GM13976 (cell line): ENCODE measurements at regions not wholly inside any gene's neighbourhood (a gene's known extent, or its start where the extent isn't known, plus 50 kb on each side); places are given as distances from the start of the nearest gene placed in this dataset.

Experiments
- DNase-seq: peaks from one replicate; pipeline ENCODE4 v3.0.0; 2012; ENCODE audit warnings: low spot score
- in situ Hi-C: fragments of 300-500 bp; cut with MboI; formaldehyde crosslinking; loops from one replicate; pipeline ENCODE4 v1.12.0; 2022; ENCODE audit warnings: low sequenced_read_pairs, mixed read lengths, inconsistent platforms; ENCODE audit not compliant: unreplicated experiment
- TF ChIP-seq, protein P1 (sequence below): IDR thresholded peaks from 2 replicates; pipeline ENCODE4 v1.5.1; 2012; ENCODE audit warnings: borderline replicate concordance, mild to moderate bottlenecking; ENCODE audit not compliant: insufficient read depth; ENCODE audit errors: extremely low read depth, missing control alignments, control extremely low read depth

DNA sequence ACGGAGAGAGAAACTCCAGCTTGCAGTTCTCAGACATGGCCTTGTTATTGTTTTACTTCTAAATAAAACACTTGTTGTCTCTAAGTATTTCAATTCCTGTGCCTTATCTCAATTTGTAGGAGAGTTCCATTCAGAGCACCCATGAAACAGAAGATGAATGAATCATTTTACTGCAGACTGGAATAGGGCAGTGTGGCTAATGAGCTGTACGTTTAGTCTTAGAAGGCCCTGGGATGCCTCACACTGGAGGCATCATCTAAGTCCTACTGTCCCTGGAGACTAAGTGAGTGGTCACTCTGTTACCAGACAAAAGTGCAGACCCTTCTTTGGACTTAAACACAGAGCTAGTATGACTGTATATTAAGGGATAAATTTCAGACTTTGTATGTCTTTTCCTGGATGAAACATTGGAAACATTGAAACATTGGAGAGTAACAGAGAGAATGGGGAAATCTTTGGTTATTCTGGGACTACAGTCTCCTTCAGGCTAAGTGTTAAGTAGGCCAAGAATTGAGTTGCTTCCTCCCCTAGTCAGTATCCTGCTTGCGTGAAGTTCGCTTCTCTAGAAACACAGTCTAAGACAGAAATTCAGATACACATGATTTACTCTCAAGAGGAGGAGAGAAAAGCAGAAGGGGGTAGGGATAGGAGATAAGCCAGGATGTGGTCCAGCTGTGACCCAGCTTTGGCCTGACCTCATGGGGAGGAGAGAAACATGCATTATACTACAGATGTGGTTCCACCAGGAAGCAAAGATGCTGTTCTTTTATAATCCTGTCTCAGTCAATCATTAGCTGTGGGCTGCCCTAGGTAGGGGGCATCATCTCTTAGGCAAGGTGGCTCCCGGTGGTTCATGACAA is 167.4 kb upstream of the BMP2 start:
- TF ChIP-seq, protein P1, sequence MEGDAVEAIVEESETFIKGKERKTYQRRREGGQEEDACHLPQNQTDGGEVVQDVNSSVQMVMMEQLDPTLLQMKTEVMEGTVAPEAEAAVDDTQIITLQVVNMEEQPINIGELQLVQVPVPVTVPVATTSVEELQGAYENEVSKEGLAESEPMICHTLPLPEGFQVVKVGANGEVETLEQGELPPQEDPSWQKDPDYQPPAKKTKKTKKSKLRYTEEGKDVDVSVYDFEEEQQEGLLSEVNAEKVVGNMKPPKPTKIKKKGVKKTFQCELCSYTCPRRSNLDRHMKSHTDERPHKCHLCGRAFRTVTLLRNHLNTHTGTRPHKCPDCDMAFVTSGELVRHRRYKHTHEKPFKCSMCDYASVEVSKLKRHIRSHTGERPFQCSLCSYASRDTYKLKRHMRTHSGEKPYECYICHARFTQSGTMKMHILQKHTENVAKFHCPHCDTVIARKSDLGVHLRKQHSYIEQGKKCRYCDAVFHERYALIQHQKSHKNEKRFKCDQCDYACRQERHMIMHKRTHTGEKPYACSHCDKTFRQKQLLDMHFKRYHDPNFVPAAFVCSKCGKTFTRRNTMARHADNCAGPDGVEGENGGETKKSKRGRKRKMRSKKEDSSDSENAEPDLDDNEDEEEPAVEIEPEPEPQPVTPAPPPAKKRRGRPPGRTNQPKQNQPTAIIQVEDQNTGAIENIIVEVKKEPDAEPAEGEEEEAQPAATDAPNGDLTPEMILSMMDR, result no peak
- in situ Hi-C loops, result no loop called here
- DNase-seq, result no peak

DNA sequence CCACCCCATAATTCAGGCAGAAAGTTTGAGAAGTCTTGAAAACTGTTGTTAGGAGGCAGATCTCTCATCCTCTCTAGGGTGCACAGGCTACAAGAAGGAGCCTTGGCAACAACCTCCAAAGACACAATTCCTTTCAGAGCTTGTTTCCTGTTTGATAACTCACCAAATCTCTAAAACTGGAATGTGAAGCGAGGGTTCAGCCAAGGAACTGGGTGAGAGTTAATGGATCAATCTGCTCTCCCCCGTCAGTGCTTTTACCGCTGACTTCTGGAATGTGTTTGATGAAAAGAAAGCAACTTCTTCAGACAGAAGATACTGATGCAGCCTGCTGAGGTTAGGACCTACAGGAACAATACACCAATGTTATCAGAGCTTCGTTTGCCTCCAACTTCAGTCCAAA is 171.8 kb upstream of the BMP2 start:
- no peak for DNase-seq
- in situ Hi-C loops, result no loop called here
- TF ChIP-seq, protein P1, result no peak

DNA sequence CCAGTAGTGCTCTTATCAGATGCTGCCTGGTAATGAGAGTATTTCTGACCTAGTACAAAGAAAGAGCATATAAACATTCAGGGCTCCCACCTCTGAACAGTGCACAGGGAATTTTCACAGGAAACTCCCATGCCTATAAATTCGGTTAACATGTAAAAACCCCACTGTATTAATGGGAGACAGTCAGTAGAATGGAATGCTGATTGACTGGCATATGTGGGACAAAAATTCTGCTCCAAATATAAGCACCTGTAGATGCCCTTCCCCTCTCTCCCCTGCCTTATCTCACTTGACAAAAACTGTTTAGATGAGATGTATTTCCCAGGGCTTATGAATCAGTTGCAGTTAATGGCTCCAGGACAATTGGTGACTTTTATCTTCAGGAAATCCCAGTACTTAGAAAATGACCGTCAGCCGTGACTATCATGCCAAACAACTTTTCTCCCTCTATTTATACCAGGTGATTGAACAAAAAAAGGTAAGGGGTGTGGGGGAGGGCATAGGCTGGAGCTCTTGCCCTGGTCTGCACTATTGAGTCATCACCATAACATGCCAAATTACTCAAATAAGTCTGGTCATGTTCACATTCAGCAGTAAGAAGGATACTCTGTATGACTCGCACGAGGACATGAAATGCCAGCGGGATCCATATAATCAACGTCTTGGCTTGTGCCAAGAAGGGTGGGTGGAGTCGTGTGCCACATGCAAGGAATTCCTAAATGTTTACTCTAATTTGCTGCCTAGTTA is 176.4 kb upstream of the BMP2 start:
- TF ChIP-seq, protein P1, result no peak
- DNase-seq, result no peak
- in situ Hi-C loops, result no loop called here

DNA sequence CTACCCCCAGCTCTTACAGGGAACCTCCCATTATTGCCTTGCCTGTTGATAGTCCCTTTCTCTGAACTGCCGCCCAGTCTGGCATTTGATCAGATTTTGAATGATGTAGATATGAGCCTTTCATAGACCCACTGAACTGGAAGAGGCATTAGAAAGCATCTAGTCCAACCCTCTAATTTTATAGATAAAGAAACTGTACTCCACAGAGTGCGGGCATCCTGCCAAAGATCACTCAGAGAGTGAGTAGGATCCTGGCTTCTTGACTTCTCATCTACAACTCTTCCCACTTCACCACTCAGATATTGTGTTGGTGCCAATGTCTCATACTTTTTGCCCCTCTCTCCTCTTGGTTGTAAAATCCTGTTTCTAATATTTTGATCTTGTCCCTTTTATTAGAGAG is 179.2 kb upstream of the BMP2 start:
- no peak for DNase-seq
- in situ Hi-C loops, result no loop called here
- TF ChIP-seq, protein P1, result no peak

DNA sequence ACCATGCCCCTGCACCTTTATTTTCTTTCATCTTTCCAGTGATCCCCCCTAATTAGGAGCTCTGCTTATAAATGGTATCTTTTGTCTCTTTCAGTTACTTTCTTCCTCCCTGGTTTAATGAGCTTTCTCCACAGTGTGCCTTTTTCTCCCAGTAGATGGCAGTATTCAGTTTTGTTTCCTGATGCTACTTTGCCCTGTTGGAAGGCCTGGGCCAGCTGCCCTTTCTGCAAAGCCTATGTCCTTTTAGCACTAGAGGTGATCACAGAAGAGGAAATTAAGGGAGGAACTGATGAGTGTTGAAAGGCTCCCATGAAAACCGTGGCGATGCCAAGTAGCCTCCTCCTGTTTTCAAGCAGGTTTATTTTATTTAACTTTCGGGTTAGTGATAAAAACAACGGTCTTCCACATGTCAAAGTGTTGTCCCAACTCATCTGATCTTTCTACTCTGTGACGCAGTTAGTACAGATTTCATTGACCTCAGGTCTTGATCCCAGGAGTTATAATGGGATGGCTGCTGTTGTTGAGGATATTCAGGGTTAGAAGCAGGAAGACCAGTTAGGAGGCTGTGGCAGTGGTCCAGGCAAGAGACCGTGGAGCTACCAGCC is 184.2 kb upstream of the BMP2 start:
- DNase-seq, result peak; percentile 22
- in situ Hi-C loops, result no loop called here
- TF ChIP-seq, protein P1, result peak; percentile 55

DNA sequence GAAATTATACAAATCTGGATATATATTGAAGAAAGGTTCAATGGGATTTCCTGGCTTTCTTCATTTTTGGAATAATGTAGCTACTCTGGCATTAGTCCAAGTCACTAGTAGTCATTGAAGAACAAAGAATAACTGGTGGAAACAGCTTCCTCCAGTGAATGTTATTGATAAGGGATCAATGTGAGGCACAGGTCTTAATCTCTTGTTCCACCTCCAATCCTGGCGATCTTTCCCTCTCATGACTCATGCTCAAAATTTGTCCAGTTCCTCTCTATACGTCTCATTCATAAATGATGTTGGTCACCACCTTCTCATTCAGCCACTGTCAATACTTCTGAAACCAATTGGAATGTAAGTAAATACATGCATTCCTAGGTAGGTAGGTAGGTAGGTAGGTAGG is 185.0 kb upstream of the BMP2 start:
- TF ChIP-seq, protein P1, result no peak
- in situ Hi-C loops, result no loop called here
- no peak for DNase-seq
